ENCODE measurements at regions not wholly inside any gene's neighbourhood (a gene's known extent, or its start where the extent isn't known, plus 50 kb on each side); places are given as distances from the start of the nearest gene placed in this dataset.

DNA sequence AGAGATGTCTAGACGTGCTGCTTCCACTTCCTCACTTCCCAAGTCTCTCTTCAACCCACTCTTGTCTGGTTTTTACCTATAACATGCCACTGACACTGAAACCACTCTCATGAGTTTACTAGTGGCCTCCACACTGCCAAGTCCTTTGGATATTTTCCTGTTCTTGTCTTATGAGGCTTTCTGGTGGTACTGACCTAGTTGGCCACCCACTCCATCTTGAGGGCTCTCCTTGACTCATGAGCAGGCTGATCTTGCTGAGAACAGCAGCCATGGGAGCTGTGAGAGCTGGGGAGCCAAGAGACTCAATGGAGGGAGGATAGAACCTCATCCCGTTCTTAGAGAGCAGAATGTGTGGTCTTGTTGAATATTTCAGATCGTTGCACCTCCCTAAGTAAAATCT, 283.4 kb upstream of the PRDM1 start:
- Histone ChIP-seq H2AFZ (ENCODE audit: insufficient read depth, low read depth, low read length, poor library complexity, severe bottlenecking) (no peak overlapping the region), H3K27ac (ENCODE audit: low read depth in 1 of 2, low read length in 2 of 2) (no peak overlapping the region), H3K4me1 (ENCODE audit: control insufficient read depth in 1 of 2, insufficient read depth in 2 of 2, low read length in 2 of 2) (peaks cover 16 to 22% of the 10 kb centered on the region in 2 donors), H3K36me3 (replicated peaks in 1 of 2; ENCODE audit: control insufficient read depth in 1 of 2, insufficient read depth in 2 of 2, low read length in 2 of 2) (no peaks in the 10 kb centered on the region), H3K9me3 (replicated peaks in 1 of 2; ENCODE audit: control insufficient read depth in 1 of 2, insufficient read depth in 1 of 2, low read length in 2 of 2) (no peaks in the 10 kb centered on the region), H3K27me3 (ENCODE audit: control insufficient read depth in 2 of 2, insufficient read depth in 2 of 2, low read length in 2 of 2) (no peaks in the 10 kb centered on the region), H3K4me3 (replicated peaks in 1 of 3; ENCODE audit: low read depth in 2 of 3, low read length in 3 of 3) (no peak overlapping the region), H3K9ac (ENCODE audit: insufficient read depth, low read length, poor library complexity, severe bottlenecking) (no peak overlapping the region), H3K4me2 (replicated peaks; ENCODE audit: extremely low read depth, low read length, poor library complexity, severe bottlenecking) (no peak overlapping the region), H3K79me2 (ENCODE audit: insufficient read depth, low read length) (no peaks in the 10 kb centered on the region), H4K20me1 (ENCODE audit: insufficient read depth, low read length) (no peaks in the 10 kb centered on the region)
- TF ChIP-seq, protein P1, sequence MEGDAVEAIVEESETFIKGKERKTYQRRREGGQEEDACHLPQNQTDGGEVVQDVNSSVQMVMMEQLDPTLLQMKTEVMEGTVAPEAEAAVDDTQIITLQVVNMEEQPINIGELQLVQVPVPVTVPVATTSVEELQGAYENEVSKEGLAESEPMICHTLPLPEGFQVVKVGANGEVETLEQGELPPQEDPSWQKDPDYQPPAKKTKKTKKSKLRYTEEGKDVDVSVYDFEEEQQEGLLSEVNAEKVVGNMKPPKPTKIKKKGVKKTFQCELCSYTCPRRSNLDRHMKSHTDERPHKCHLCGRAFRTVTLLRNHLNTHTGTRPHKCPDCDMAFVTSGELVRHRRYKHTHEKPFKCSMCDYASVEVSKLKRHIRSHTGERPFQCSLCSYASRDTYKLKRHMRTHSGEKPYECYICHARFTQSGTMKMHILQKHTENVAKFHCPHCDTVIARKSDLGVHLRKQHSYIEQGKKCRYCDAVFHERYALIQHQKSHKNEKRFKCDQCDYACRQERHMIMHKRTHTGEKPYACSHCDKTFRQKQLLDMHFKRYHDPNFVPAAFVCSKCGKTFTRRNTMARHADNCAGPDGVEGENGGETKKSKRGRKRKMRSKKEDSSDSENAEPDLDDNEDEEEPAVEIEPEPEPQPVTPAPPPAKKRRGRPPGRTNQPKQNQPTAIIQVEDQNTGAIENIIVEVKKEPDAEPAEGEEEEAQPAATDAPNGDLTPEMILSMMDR (IDR thresholded peaks at IDR 0.05): no peak
- peaks cover 15% of the 10 kb centered on the region for H3K4me1 Mint-ChIP-seq
- H3K36me3 Mint-ChIP-seq: no peaks in the 10 kb centered on the region
- peaks cover 0 to 1% (median 0%) of the 10 kb centered on the region in 7 donors for H3K9me3 Mint-ChIP-seq
- H3K4me3 Mint-ChIP-seq: no peak overlapping the region
- no peaks in the 10 kb centered on the region for H3K27me3 Mint-ChIP-seq (ENCODE audit: low read depth in 3 of 3)
- no peak overlapping the region for H3K27ac Mint-ChIP-seq
- intact Hi-C loops (cut with micrococcal nuclease): no loop called here
- 38% methylated on average over 1 of the region's 3 CpGs for WGBS (ENCODE audit: insufficient coverage)
- DNase-seq: no peak

GRCh38 chr6:105800871-105801270, 285.3 kb upstream of the PRDM1 start:
- H3K4me1 ChIP-seq (ENCODE audit: control insufficient read depth in 1 of 2, insufficient read depth in 2 of 2, low read length in 2 of 2): peaks cover 18 to 26% of the 10 kb centered on the region in 2 donors
- H3K4me3 ChIP-seq (replicated peaks in 1 of 3; ENCODE audit: low read depth in 2 of 3, low read length in 3 of 3): no peak overlapping the region
- H3K9ac ChIP-seq (ENCODE audit: insufficient read depth, low read length, poor library complexity, severe bottlenecking): no peak overlapping the region
- H4K20me1 ChIP-seq (ENCODE audit: insufficient read depth, low read length): no peaks in the 10 kb centered on the region
- H3K4me3 Mint-ChIP-seq: no peak overlapping the region
- intact Hi-C loops (cut with micrococcal nuclease): no loop called here
- H3K79me2 ChIP-seq (ENCODE audit: insufficient read depth, low read length): no peaks in the 10 kb centered on the region
- no peak overlapping the region for H3K27ac Mint-ChIP-seq
- no peaks in the 10 kb centered on the region for H3K36me3 ChIP-seq (replicated peaks in 1 of 2; ENCODE audit: control insufficient read depth in 1 of 2, insufficient read depth in 2 of 2, low read length in 2 of 2)
- TF ChIP-seq, protein P1 (IDR thresholded peaks at IDR 0.05): no peak
- no peak overlapping the region for H2AFZ ChIP-seq (ENCODE audit: insufficient read depth, low read depth, low read length, poor library complexity, severe bottlenecking)
- H3K36me3 Mint-ChIP-seq: no peaks in the 10 kb centered on the region
- H3K27ac ChIP-seq (ENCODE audit: low read depth in 1 of 2, low read length in 2 of 2): no peak overlapping the region
- DNase-seq: no peak
- H3K9me3 ChIP-seq (replicated peaks in 1 of 2; ENCODE audit: control insufficient read depth in 1 of 2, insufficient read depth in 1 of 2, low read length in 2 of 2): no peaks in the 10 kb centered on the region
- no peak overlapping the region for H3K4me2 ChIP-seq (replicated peaks; ENCODE audit: extremely low read depth, low read length, poor library complexity, severe bottlenecking)
- no peaks in the 10 kb centered on the region for H3K27me3 ChIP-seq (ENCODE audit: control insufficient read depth in 2 of 2, insufficient read depth in 2 of 2, low read length in 2 of 2)
- H3K4me1 Mint-ChIP-seq: peaks cover 22% of the 10 kb centered on the region
- WGBS (ENCODE audit: insufficient coverage): no CpG with 5 or more reads among the region's 2 CpGs
- H3K27me3 Mint-ChIP-seq (ENCODE audit: low read depth in 3 of 3): no peaks in the 10 kb centered on the region
- peaks cover 0 to 1% (median 0%) of the 10 kb centered on the region in 7 donors for H3K9me3 Mint-ChIP-seq
